Neural progenitor cell (in vitro differentiated cells): ENCODE measurements at regions not wholly inside any gene's neighbourhood (a gene's known extent, or its start where the extent isn't known, plus 50 kb on each side); places are given as distances from the start of the nearest gene placed in this dataset.

ENCODE experiments used
- CTCF ChIP-seq: fragments of 200-600 bp; sonication (generic); IDR thresholded peaks from 2 replicates; pipeline ENCODE4 v1.5.1; 2017; ENCODE audit warnings: antibody characterized with exemption, mild to moderate bottlenecking
- EZH2phosphoT487 ChIP-seq: fragments of 200-600 bp; sonication (generic); IDR thresholded peaks from 2 replicates; pipeline ENCODE4 v1.6.1; 2017; ENCODE audit warnings: antibody characterized with exemption

GRCh38 chr21:35838987-35839763, 221.2 kb downstream of the SETD4 start:
- TF ChIP-seq CTCF (no peak), EZH2phosphoT487 (no peak)
